Mesodermal cell (in vitro differentiated cells): ENCODE measurements at regions not wholly inside any gene's neighbourhood (a gene's known extent, or its start where the extent isn't known, plus 50 kb on each side); places are given as distances from the start of the nearest gene placed in this dataset.

Experiments used
- H3K27ac ChIP-seq: 2 replicates; pipeline ENCODE4 v1.7.0; 2013; ENCODE audit warnings: mild to moderate bottlenecking, low read depth, low read length, moderate library complexity; ENCODE audit not compliant: severe bottlenecking
- H3K36me3 ChIP-seq: 2 replicates; pipeline ENCODE4 v1.7.1; 2013; ENCODE audit warnings: mild to moderate bottlenecking, low read length, moderate library complexity; ENCODE audit not compliant: control insufficient read depth, insufficient read depth
- H3K4me1 ChIP-seq: one replicate; pipeline ENCODE4 v1.7.1; 2013; ENCODE audit warnings: mild to moderate bottlenecking, low read length; ENCODE audit not compliant: insufficient read depth, control insufficient read depth, poor library complexity, severe bottlenecking
- H3K4me3 ChIP-seq: 2 replicates; pipeline ENCODE4 v1.7.0; 2013; ENCODE audit warnings: low read length, control low read depth, mild to moderate bottlenecking; ENCODE audit not compliant: insufficient read depth, poor library complexity, severe bottlenecking; ENCODE audit errors: extremely low read depth
- H3K9me3 ChIP-seq: 2 replicates; pipeline ENCODE4 v1.7.1; 2013; ENCODE audit warnings: mild to moderate bottlenecking, low read length, moderate library complexity; ENCODE audit not compliant: control insufficient read depth
- WGBS, 2 experiments: methylation state at CpG; one replicate each; pipeline ENCODE4 v1.1.5; 2013; ENCODE audit warnings: missing lambda C conversion rate in 2 of 2; ENCODE audit not compliant: insufficient coverage in 2 of 2; 5-methylcytosine and 5-hydroxymethylcytosine counted together

DNA sequence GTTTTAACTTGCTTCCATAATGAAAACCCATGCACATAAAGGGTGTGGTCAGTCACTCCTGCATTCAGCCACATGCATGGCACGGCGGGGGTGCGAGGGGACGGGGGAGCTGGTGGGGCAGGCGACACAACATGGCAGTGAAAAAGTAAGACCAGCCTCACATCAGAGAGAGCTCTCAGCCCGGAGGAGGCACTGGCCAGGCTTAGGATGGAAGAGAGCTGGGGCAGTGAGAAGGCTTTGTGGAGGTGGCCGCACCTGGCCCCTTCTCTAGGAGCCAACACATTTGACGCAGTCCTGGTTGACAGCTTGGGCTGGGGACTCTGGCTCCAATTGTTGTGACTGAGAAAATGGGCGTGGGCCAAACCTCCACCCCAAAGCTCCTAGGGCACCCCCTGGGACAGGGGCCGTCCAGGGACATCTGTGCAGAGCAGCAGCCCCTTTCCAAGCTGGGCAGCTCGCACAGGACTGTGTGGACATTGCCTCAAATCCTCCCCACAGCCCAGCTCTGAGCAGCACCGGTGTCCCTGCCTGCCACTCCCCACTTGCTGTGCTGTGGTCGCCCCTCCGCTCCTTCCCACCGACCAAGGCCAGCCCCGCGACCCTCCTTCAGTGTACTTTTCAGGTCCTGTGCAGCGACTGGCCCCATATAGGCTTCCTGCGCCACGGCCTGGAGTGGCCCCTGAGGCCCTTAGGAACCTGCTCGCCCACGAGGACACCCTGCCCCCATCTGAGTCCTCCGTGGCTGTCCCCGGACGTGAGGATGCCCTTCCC, 126.0 kb upstream of the IQSEC1 start:
- 89 to 90% methylated on average over 16 to 24 of the region's 25 CpGs for WGBS, 2 experiments
- Histone ChIP-seq H3K9me3 (no peaks in the 10 kb centered on the region), H3K27ac (no peak overlapping the region), H3K36me3 (no peaks in the 10 kb centered on the region), H3K4me3 (no peak overlapping the region), H3K4me1 (peaks cover 4% of the 10 kb centered on the region)

DNA sequence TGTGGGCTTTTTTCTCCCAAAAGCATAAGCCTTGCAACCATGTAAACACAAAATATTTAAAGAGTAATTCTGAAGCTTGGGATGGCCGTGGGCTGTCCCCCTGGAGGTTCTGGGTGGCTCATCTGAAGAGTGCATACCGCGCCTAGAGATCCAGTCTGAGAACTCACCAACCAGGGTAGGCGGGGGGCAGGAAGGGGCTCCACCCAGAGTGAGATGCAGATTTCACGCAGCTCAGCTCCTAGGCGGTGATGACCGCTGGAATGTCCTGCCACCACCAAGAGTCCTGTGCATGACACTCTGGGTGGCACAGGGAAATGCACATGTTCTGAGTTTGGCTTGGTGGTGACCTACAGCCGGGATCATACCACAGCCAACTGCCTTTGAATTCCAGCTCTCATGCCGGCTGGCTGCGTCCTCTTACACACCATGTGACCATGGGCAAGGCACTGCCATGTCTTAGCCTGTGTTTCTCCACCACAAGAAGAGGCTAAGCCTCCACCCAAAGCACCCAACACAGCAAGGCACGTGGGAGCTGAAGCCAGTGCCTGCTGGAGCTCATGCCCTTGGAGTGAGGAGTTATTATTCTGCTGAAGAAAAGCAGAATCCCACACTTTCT, 125.1 kb upstream of the IQSEC1 start:
- Histone ChIP-seq H3K9me3 (no peaks in the 10 kb centered on the region), H3K36me3 (no peaks in the 10 kb centered on the region), H3K4me1 (peaks cover 8% of the 10 kb centered on the region), H3K27ac (no peak overlapping the region), H3K4me3 (no peak overlapping the region)
- WGBS, 2 experiments = 91 to 93% methylated on average over 10 to 11 of the region's 11 CpGs

DNA sequence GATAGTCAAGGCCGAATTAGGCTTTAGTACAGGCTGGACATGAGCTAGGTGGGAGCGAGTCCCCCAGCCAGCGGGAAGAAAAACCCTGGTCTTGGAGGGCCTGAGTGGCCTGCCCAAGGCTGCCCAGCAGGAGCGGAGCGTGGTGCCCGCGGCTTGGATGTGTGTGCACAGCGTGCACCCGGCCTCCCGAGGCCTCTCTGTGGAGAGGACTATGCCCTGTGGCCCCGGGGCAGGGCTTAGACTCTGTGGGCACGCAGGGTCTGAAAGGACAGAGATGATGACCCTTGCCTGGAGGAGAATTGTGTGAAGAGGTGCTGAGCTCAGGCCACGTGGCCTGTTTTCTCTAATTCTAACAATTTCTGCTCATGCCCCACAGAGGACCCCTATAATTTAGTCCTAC, 124.6 kb upstream of the IQSEC1 start:
- H3K4me3 ChIP-seq = no peak overlapping the region
- peaks cover 8% of the 10 kb centered on the region for H3K4me1 ChIP-seq
- WGBS, 2 experiments = 90 to 98% methylated on average over 11 of the region's 13 CpGs
- no peak overlapping the region for H3K27ac ChIP-seq
- no peaks in the 10 kb centered on the region for H3K9me3 ChIP-seq
- H3K36me3 ChIP-seq = no peaks in the 10 kb centered on the region

DNA sequence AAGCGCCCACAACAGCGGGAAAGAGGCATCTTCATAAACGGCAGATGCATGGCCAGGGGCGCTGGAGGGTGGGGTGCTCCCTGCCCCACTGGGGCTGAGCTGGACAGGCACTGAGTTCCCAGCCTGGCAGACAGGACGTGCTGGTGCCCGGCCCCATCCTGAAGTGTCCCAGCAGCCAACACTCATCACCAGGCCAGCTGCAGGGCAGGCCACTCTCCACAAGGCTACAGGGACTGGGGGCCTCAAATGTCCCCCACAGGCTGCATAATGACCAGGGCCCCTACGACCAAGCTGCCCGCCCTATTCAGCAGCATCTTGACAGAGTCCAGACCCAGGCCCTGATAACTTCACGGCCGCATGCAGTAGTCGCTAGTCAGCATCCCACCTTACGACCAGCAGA, 124.1 kb upstream of the IQSEC1 start:
- Histone ChIP-seq H3K27ac (no peak overlapping the region), H3K9me3 (no peaks in the 10 kb centered on the region), H3K4me1 (peaks cover 8% of the 10 kb centered on the region), H3K36me3 (no peaks in the 10 kb centered on the region), H3K4me3 (no peak overlapping the region)
- 94 to 98% methylated on average over 12 of the region's 12 CpGs for WGBS, 2 experiments

DNA sequence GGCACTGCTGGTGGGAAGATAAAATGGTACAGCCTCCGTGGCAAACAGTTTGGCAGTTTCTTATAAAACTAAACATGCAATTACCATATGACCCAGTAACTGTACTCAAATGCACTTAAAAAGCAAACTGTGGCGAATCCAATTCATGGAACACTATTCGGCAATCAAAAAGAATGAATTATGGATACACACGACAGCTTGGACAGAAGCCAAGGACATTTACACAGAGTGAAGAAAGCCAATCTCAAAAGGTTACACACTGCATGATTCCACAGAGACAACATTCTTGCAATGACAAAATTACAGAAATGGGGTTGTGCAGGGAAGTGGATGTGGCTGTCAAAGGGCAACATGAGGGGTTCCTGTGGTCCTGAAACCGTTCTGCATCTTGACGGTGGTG, 122.1 kb upstream of the IQSEC1 start:
- no peaks in the 10 kb centered on the region for H3K36me3 ChIP-seq
- H3K9me3 ChIP-seq = no peaks in the 10 kb centered on the region
- no peak overlapping the region for H3K4me3 ChIP-seq
- peaks cover 13% of the 10 kb centered on the region for H3K4me1 ChIP-seq
- H3K27ac ChIP-seq = no peak overlapping the region
- WGBS, 2 experiments = 93 to 94% methylated on average over 3 of the region's 6 CpGs

DNA sequence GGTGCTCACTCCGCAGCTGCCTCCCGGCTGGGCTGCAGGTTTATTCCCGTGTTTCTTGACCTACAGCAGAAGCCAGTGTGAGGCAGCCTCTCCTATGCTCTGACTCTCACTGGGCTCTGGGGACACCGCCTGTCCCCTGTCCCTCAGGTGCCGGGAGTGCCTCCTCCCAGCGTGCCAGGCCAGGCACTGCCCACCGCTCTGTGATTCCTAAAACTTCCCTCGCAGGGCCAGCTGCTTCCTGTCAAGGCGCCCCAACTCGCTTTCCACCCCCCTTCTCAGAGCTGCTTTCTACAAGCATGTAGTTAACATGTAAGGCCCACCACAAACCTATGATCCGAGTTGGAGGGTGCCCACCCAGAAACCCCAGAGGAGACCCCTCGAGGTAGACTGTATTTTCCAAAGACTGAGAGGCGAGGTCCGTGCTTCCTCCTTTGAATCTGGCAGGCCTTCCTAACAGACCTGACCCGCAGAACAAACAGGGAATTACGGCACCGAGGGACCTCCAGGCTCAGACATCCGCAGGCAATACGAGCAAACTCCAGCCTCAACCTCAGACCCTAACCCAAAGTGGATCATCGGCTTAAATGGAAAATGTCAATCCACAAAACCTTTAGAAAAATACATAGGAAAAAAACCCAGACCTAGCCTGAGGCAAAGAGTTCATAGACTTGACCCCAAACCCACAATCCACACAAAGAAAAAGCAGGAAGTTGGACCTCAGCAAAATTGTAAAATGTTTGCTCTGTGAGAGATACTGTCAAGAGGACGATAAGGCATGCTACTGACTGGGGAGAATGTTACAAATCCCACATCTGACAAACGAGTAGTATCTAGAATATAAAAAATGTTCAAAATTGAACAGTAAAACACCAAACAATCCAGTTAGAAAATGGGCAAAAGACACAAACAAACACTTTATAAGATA, 121.3 kb upstream of the IQSEC1 start:
- 90 to 92% methylated on average over 16 to 19 of the region's 22 CpGs for WGBS, 2 experiments
- Histone ChIP-seq H3K4me1 (peaks cover 21% of the 10 kb centered on the region), H3K9me3 (no peaks in the 10 kb centered on the region), H3K36me3 (no peaks in the 10 kb centered on the region), H3K27ac (peak overlapping the region; percentile 3), H3K4me3 (no peak overlapping the region)

DNA sequence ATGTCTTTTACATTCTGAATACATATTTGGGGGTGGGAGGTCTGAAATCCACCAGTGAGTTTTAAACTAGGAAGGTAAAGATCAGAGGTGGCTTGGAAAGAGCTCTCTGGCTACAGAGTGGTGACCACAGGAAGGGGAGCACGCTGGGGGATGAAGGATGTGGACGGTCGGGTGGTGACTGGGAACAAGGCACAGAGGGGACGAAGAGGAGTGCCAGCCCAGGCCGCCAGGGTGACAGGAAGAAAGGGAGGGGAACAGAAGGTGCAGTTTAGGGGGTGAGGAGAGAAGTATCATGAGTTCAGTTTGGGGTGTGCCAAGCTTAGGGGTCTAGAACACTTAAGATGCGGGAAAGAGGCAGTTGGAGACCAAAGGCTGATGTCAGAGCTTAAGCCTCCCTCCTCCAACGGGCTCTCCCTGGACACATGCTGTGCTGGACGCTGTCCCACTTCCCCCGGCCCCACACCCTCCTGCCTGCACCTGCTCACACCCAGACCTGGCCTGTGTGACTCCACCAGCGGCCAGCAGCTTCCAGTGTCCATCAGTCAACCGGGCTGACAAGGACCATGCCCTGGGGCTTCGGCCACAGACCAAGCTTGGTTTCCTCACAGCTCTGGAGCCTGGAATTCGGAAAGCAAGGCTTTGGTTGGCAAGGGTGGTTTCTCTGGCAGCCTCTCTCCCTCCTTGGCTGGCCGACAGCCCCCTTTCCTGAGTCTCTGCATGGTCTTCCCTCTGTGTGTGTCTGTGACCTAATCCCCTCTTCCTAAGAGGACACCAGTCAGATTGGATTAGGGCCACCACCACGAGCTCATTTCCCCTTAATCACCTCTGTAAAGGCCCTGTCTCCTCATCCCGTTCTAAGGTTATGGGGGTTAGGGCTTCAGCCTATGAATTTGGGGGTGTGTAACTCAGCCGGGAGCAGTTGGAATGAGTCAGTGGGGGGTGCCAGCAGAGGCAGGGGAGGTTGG, 120.4 kb upstream of the IQSEC1 start:
- no peak overlapping the region for H3K4me3 ChIP-seq
- 84 to 89% methylated on average over 14 to 15 of the region's 17 CpGs for WGBS, 2 experiments

DNA sequence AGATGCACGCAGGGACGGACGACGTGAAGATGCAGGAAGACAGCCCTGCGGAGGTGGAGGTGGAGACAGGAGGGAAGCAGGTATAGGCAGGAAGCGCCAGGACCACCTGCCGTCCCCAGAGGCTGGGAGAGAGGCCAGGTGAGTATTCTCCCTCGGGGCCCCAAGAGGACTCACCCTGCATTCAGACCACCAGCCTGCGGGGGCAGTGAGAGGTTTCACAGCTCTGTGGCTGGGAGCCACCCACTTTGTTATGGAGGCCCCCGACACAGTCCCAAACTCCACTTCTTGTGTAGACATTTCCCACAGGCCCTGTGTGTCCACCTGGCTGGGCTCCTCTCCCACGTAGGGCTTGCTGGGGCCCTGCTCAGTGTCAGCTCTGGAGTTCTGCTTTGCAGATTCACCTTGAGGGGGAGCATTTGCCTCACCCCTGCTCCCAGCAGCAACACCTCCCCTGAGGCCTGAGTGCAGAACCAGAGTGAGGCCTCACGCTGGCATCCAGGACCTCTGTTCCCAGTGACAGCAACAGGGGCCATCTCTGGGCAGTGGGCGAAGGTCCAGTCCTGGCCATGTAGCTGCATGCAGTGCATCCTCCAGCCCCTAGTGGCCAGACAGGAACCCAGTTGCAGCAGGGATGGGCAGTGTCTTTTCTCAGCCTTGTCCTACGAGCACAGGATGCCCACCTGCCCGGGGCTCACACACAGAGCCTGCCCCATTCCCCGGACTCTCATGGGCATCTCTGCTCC, 119.4 kb upstream of the IQSEC1 start:
- peaks cover 27% of the 10 kb centered on the region for H3K4me1 ChIP-seq
- H3K4me3 ChIP-seq = no peak overlapping the region
- 88 to 90% methylated on average over 15 of the region's 16 CpGs for WGBS, 2 experiments
- no peak overlapping the region for H3K27ac ChIP-seq
- no peaks in the 10 kb centered on the region for H3K36me3 ChIP-seq
- H3K9me3 ChIP-seq = peaks cover 6% of the 10 kb centered on the region

More for the DNA sequence above, 120.4 kb upstream of the IQSEC1 start:
- H3K9me3 ChIP-seq = no peaks in the 10 kb centered on the region
- peaks cover 27% of the 10 kb centered on the region for H3K4me1 ChIP-seq
- no peaks in the 10 kb centered on the region for H3K36me3 ChIP-seq
- no peak overlapping the region for H3K27ac ChIP-seq

DNA sequence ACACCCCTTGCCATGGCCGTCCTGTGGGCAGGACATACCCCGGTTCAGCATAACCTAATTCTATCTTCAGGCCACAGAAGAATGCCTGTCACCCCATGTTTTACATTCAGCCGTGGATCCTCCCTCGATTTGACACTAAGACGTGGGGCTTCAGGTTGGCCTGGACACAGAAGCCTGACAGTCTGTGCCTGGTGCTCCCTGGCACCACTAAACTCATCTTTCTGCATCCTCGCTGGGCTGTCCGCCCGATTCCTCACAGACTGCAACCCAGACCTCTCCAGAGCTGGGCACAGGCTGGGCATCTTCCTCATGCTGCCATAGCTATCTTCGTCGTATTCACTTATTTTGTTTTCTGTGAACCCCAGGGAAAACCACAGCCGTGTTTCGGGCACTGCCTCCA, 117.8 kb upstream of the IQSEC1 start:
- no peak overlapping the region for H3K4me3 ChIP-seq
- H3K9me3 ChIP-seq = peaks cover 8% of the 10 kb centered on the region
- peaks cover 29% of the 10 kb centered on the region for H3K4me1 ChIP-seq
- WGBS, 2 experiments = 94 to 96% methylated on average over 10 to 11 of the region's 12 CpGs
- H3K36me3 ChIP-seq = no peaks in the 10 kb centered on the region
- no peak overlapping the region for H3K27ac ChIP-seq
